ENCODE measurements at regions not wholly inside any gene's neighbourhood (a gene's known extent, or its start where the extent isn't known, plus 50 kb on each side); places are given as distances from the start of the nearest gene placed in this dataset.

GRCh38 chr15:69697916-69698315 lies 245.3 kb downstream of the RPLP1 start:
- H2BK15ac ChIP-seq (ENCODE audit: low read depth, low read length), result no peak overlapping the region
- ATAC-seq (ENCODE audit: low read depth) (no peak), DNase-seq (no peak)
- no peak overlapping the region for H4K91ac ChIP-seq (ENCODE audit: insufficient read depth, low read depth, low read length)
- H3K27ac ChIP-seq (ENCODE audit: insufficient read depth, low read length), result no peak overlapping the region
- H2AK9ac ChIP-seq (replicated peaks; ENCODE audit: low read depth, low read length, poor library complexity), result no peak overlapping the region
- no peak overlapping the region for H3K23ac ChIP-seq (ENCODE audit: low read depth, low read length)
- 0% methylated on average over 2 of the region's 3 CpGs; no CpG with 5 or more reads in 1 of the 2 experiments for WGBS, 2 experiments (ENCODE audit: extremely low coverage in 2 of 2, insufficient read length in 1 of 2)
- BruUV-seq (replicated peaks), result no TSS peak
- dilution Hi-C loops (cut with HindIII; ENCODE audit: low sequenced_read_pairs, unreplicated experiment) (no loop called here), intact Hi-C loops (cut with micrococcal nuclease) (no loop called here), in situ Hi-C loops (cut with MboI; ENCODE audit: low sequenced_read_pairs) (no loop called here)
- no peaks in the 10 kb centered on the region for H3K4me1 ChIP-seq (ENCODE audit: control insufficient read depth, insufficient read depth, low read length)
- no peaks in the 10 kb centered on the region for H4K20me1 ChIP-seq (ENCODE audit: insufficient read depth, low read length)
- no peaks in the 10 kb centered on the region for H3K79me1 ChIP-seq (ENCODE audit: low read depth in 1 of 2, low read length in 2 of 2)
- no peak overlapping the region for H3K4ac ChIP-seq (ENCODE audit: low read depth, low read length)
- no peak overlapping the region for H2AK5ac ChIP-seq (ENCODE audit: low read depth, low read length)
- no peak overlapping the region for H4K8ac ChIP-seq (ENCODE audit: low read depth in 2 of 2, low read length in 2 of 2)
- H2BK20ac ChIP-seq (ENCODE audit: low read depth, low read length), result no peak overlapping the region
- no peak overlapping the region for H2BK120ac ChIP-seq (ENCODE audit: low read depth, low read length)
- TF ChIP-seq CEBPB (IDR thresholded peaks at IDR 0.05; ENCODE audit: low read depth, low read length) (no peak), POLR2A (IDR thresholded peaks at IDR 0.05; ENCODE audit: low read depth, low read length) (no peak), MXI1 (IDR thresholded peaks at IDR 0.05; ENCODE audit: borderline replicate concordance, low read depth, low read length) (no peak), RFX5 (IDR thresholded peaks at IDR 0.05; ENCODE audit: low read depth, low read length) (no peak), BHLHE40 (IDR thresholded peaks at IDR 0.05; ENCODE audit: low read depth, low read length) (no peak), ELK1 (IDR thresholded peaks at IDR 0.05; ENCODE audit: borderline replicate concordance, low read depth, low read length) (no peak), NFE2L2 (IDR thresholded peaks at IDR 0.05; ENCODE audit: low read depth, low read length) (no peak), CHD1 (IDR thresholded peaks at IDR 0.05; ENCODE audit: low read depth, low read length) (no peak), RAD21 (IDR thresholded peaks at IDR 0.05; ENCODE audit: low read length) (no peak), MAFK (IDR thresholded peaks at IDR 0.05; ENCODE audit: low read depth, low read length) (no peak), RCOR1 (IDR thresholded peaks at IDR 0.05; ENCODE audit: insufficient replicate concordance, low read length) (no peak), SMC3 (IDR thresholded peaks at IDR 0.05; ENCODE audit: low read depth, low read length) (no peak), CTCF (conservative IDR thresholded peaks at IDR 0.05; ENCODE audit: low read depth, low read length) (no peak), FOS (IDR thresholded peaks at IDR 0.05; ENCODE audit: low read depth, low read length) (no peak), MAZ (IDR thresholded peaks at IDR 0.05; ENCODE audit: borderline replicate concordance, low read depth, low read length) (no peak)
- TF ChIP-seq, protein P1, sequence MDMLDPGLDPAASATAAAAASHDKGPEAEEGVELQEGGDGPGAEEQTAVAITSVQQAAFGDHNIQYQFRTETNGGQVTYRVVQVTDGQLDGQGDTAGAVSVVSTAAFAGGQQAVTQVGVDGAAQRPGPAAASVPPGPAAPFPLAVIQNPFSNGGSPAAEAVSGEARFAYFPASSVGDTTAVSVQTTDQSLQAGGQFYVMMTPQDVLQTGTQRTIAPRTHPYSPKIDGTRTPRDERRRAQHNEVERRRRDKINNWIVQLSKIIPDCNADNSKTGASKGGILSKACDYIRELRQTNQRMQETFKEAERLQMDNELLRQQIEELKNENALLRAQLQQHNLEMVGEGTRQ (IDR thresholded peaks at IDR 0.05; ENCODE audit: low read depth, low read length), result no peak
- no peak overlapping the region for H4K5ac ChIP-seq (ENCODE audit: low read depth, low read length)
- ChIA-PET POLR2A (ENCODE audit: unreplicated experiment) (no interaction called here), CTCF (no interaction called here)
- peaks cover 62% of the 10 kb centered on the region for H3K27me3 ChIP-seq (ENCODE audit: control insufficient read depth, insufficient read depth, low read length)
- no peak overlapping the region for H2AFZ ChIP-seq (replicated peaks; ENCODE audit: low read length, poor library complexity)
- H3K9me1 ChIP-seq (ENCODE audit: insufficient read depth, low read length), result no peaks in the 10 kb centered on the region
- H3K56ac ChIP-seq (ENCODE audit: extremely low read depth, insufficient read depth, low read length), result no peak overlapping the region
- no peaks in the 10 kb centered on the region for H3K36me3 ChIP-seq (ENCODE audit: control insufficient read depth, insufficient read depth, low read length)
- no peak overlapping the region for H2BK5ac ChIP-seq (ENCODE audit: low read depth, low read length, poor library complexity, severe bottlenecking)
- no peak overlapping the region for H3K9ac ChIP-seq (ENCODE audit: low read depth, low read length)
- no peak overlapping the region for H3K18ac ChIP-seq (ENCODE audit: low read depth, low read length)
- no peak overlapping the region for H3K14ac ChIP-seq (replicated peaks; ENCODE audit: low read depth, low read length)
- no peaks in the 10 kb centered on the region; the same call in 1 of the 2 replicates for H3K9me3 ChIP-seq (ENCODE audit: control insufficient read depth, insufficient read depth, low read length)
- no peak overlapping the region for H3K4me2 ChIP-seq (ENCODE audit: low read depth, low read length)
- no peak overlapping the region for H3K4me3 ChIP-seq (ENCODE audit: insufficient read depth, low read depth, low read length)
